IMR-90 (cell line): ENCODE measurements at regions not wholly inside any gene's neighbourhood (a gene's known extent, or its start where the extent isn't known, plus 50 kb on each side); places are given as distances from the start of the nearest gene placed in this dataset.

Experiments used
- ATAC-seq: fragments of 200-7000 bp; cut with Tn5 transposase; 2 replicates; pipeline ENCODE4 v1.9.1; 2020; ENCODE audit warnings: low read depth, mild to moderate bottlenecking, moderate library complexity
- BruUV-seq: library from RNA; stranded (reverse); fragments of 400-500 nt; replicated peaks from 2 replicates; lab custom pipeline; 2021; lab: Mats Ljungman, UMichigan
- CTCF ChIA-PET: fragments of 300-600 bp; formaldehyde crosslinking; extraction: SDS; loops from one replicate; lab custom pipeline; 2021; ENCODE audit warnings: antibody characterized with exemption; lab: Yijun Ruan, JAX
- POLR2A ChIA-PET: fragments of 300-600 bp; sonication (Branson Sonifier 250); formaldehyde crosslinking; loops from one replicate; lab custom pipeline; 2022; ENCODE audit warnings: antibody characterized with exemption; ENCODE audit not compliant: unreplicated experiment; lab: Charles Lee
- DNase-seq: peaks from one replicate; pipeline ENCODE4 v3.0.0; 2013
- H2AFZ ChIP-seq: replicated peaks from 2 replicates; pipeline ENCODE3; 2013; ENCODE audit warnings: low read length, mild to moderate bottlenecking; ENCODE audit not compliant: poor library complexity
- H2AK5ac ChIP-seq: 2 replicates; pipeline ENCODE4 v1.6.1; 2013; ENCODE audit warnings: low read depth, low read length, inconsistent platforms
- H2AK9ac ChIP-seq: replicated peaks from 2 replicates; pipeline ENCODE3; 2013; ENCODE audit warnings: mild to moderate bottlenecking, low read depth, low read length, moderate library complexity; ENCODE audit not compliant: poor library complexity
- H2BK120ac ChIP-seq: 2 replicates; pipeline ENCODE4 v1.6.1; 2013; ENCODE audit warnings: low read depth, low read length, inconsistent platforms
- H2BK15ac ChIP-seq: 3 replicates; pipeline ENCODE4 v1.6.1; 2013; ENCODE audit warnings: low read depth, low read length, inconsistent platforms
- H2BK20ac ChIP-seq: 2 replicates; pipeline ENCODE4 v1.6.1; 2013; ENCODE audit warnings: low read depth, mild to moderate bottlenecking, inconsistent platforms, low read length, moderate library complexity
- H2BK5ac ChIP-seq: 2 replicates; pipeline ENCODE4 v1.6.1; 2013; ENCODE audit warnings: mild to moderate bottlenecking, low read depth, low read length, inconsistent platforms; ENCODE audit not compliant: poor library complexity, severe bottlenecking
- H3K14ac ChIP-seq: replicated peaks from 2 replicates; pipeline ENCODE4 v1.6.1; 2013; ENCODE audit warnings: low read depth, low read length, inconsistent platforms
- H3K18ac ChIP-seq: 2 replicates; pipeline ENCODE4 v1.6.1; 2013; ENCODE audit warnings: low read depth, low read length, control low read depth
- H3K23ac ChIP-seq: 2 replicates; pipeline ENCODE4 v1.6.1; 2013; ENCODE audit warnings: low read depth, low read length, inconsistent platforms
- H3K27ac ChIP-seq: 2 replicates; pipeline ENCODE4 v1.5.1; 2013; ENCODE audit warnings: mild to moderate bottlenecking, control low read depth, low read length; ENCODE audit not compliant: insufficient read depth
- H3K27me3 ChIP-seq: 2 replicates; pipeline ENCODE4 v1.6.1; 2013; ENCODE audit warnings: low read length; ENCODE audit not compliant: control insufficient read depth, insufficient read depth
- H3K36me3 ChIP-seq: 2 replicates; pipeline ENCODE4 v1.6.1; 2013; ENCODE audit warnings: low read length, mixed read lengths; ENCODE audit not compliant: control insufficient read depth, insufficient read depth
- H3K4ac ChIP-seq: 2 replicates; pipeline ENCODE4 v1.6.1; 2013; ENCODE audit warnings: low read depth, low read length, inconsistent platforms
- H3K4me1 ChIP-seq: 2 replicates; pipeline ENCODE4 v1.6.1; 2013; ENCODE audit warnings: low read length, mixed read lengths; ENCODE audit not compliant: control insufficient read depth, insufficient read depth
- H3K4me2 ChIP-seq: 2 replicates; pipeline ENCODE4 v1.6.1; 2013; ENCODE audit warnings: low read depth, mild to moderate bottlenecking, control low read depth, low read length, moderate library complexity
- H3K4me3 ChIP-seq: 2 replicates; pipeline ENCODE4 v1.5.1; 2013; ENCODE audit warnings: low read depth, mild to moderate bottlenecking, control low read depth, low read length, moderate library complexity; ENCODE audit not compliant: insufficient read depth
- H3K56ac ChIP-seq: 2 replicates; pipeline ENCODE4 v1.6.1; 2013; ENCODE audit warnings: low read length, inconsistent platforms; ENCODE audit not compliant: insufficient read depth; ENCODE audit errors: extremely low read depth
- H3K79me1 ChIP-seq, 2 experiments: 2 replicates each; pipeline ENCODE4 v1.6.1; 2013; ENCODE audit warnings: low read length in 2 of 2, inconsistent platforms in 1 of 2, low read depth in 1 of 2
- H3K9ac ChIP-seq: 2 replicates; pipeline ENCODE4 v1.6.1; 2013; ENCODE audit warnings: low read depth, low read length, control low read depth
- H3K9me1 ChIP-seq: 2 replicates; pipeline ENCODE4 v1.6.1; 2013; ENCODE audit warnings: low read length, inconsistent platforms; ENCODE audit not compliant: insufficient read depth
- H3K9me3 ChIP-seq: 2 replicates; pipeline ENCODE4 v1.6.1; 2013; ENCODE audit warnings: low read length; ENCODE audit not compliant: control insufficient read depth, insufficient read depth
- H4K20me1 ChIP-seq: 2 replicates; pipeline ENCODE4 v1.6.1; 2013; ENCODE audit warnings: low read length, inconsistent platforms; ENCODE audit not compliant: insufficient read depth
- H4K5ac ChIP-seq: 2 replicates; pipeline ENCODE4 v1.6.1; 2013; ENCODE audit warnings: mild to moderate bottlenecking, low read depth, low read length, control low read depth
- H4K8ac ChIP-seq, 2 experiments: 2 replicates each; pipeline ENCODE4 v1.6.1; 2013; ENCODE audit warnings: low read depth in 2 of 2, low read length in 2 of 2, control low read depth in 1 of 2, inconsistent platforms in 1 of 2
- H4K91ac ChIP-seq: 2 replicates; pipeline ENCODE4 v1.6.1; 2013; ENCODE audit warnings: low read depth, low read length, inconsistent platforms; ENCODE audit not compliant: insufficient read depth
- BHLHE40 ChIP-seq: fragments of 150-350 bp; IDR thresholded peaks from 2 replicates; pipeline ENCODE4 v1.6.1; 2016; ENCODE audit warnings: mild to moderate bottlenecking, low read depth, low read length
- CEBPB ChIP-seq: IDR thresholded peaks from 2 replicates; pipeline ENCODE4 v1.6.1; 2012; ENCODE audit warnings: low read depth, low read length, improper control_type of control experiment
- FOS ChIP-seq: fragments of 150-350 bp; IDR thresholded peaks from 2 replicates; pipeline ENCODE4 v1.6.1; 2016; ENCODE audit warnings: low read depth, low read length
- NFE2L2 ChIP-seq: fragments of 150-350 bp; IDR thresholded peaks from 2 replicates; pipeline ENCODE4 v1.6.1; 2016; ENCODE audit warnings: low read depth, mild to moderate bottlenecking, low read length
- POLR2A ChIP-seq: IDR thresholded peaks from 2 replicates; pipeline ENCODE4 v1.6.1; 2012; ENCODE audit warnings: mild to moderate bottlenecking, low read depth, low read length
- WGBS, 2 experiments: methylation state at CpG; one replicate each; pipeline versions ENCODE4 v1.1.5 to v1.1.7; 2013; ENCODE audit warnings: missing lambda C conversion rate in 2 of 2; ENCODE audit not compliant: insufficient read length in 1 of 2; ENCODE audit errors: extremely low coverage in 2 of 2; 5-methylcytosine and 5-hydroxymethylcytosine counted together
- dilution Hi-C: fragments of 300-500 bp; cut with HindIII; formaldehyde crosslinking; loops from one replicate; pipeline ENCODE4 v1.14.3; 2018; ENCODE audit warnings: low sequenced_read_pairs; ENCODE audit not compliant: unreplicated experiment
- in situ Hi-C: fragments of 300-500 bp; cut with MboI; formaldehyde crosslinking; loops from 3 replicates; pipeline ENCODE4 v1.14.3; 2019; ENCODE audit warnings: low sequenced_read_pairs, inconsistent platforms, mixed read lengths
- intact Hi-C: fragments of 100-400 bp; cut with micrococcal nuclease; formaldehyde crosslinking; loops from 2 replicates; pipeline ENCODE4 v1.10.0; 2022
- TF ChIP-seq, protein P1 (sequence below): fragments of 150-350 bp; IDR thresholded peaks from 2 replicates; pipeline ENCODE4 v1.6.1; 2016; ENCODE audit warnings: low read depth, mild to moderate bottlenecking, low read length, moderate library complexity, borderline replicate concordance
- TF ChIP-seq, protein P2 (sequence below): conservative IDR thresholded peaks from 2 replicates; pipeline ENCODE4 v1.5.1; 2012; ENCODE audit warnings: mild to moderate bottlenecking, low read depth, low read length, improper control_type of control experiment

DNA sequence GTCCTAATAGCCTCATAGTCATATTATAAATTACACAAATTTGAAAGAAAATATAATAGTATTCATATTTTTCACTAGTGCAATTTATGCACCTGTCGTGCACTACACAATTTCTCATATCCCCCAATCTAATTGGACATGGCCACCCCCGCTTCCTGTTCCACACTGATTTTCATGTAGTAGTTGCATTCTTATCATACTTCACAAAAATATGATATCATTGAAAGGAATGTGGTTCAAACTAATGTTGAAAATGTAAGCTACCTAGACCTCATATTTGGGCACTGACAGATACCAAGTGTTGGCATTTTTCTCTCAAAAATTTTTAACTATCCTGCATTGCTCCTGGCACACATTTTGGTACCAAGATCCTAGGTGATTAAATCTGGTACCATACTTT, 985.5 kb upstream of the POU3F3 start:
- Histone ChIP-seq H2BK15ac (no peak overlapping the region), H3K27ac (no peak overlapping the region), H2AK5ac (no peak overlapping the region), H3K27me3 (no peaks in the 10 kb centered on the region), H3K56ac (no peak overlapping the region), H2BK5ac (no peak overlapping the region), H4K8ac (no peak overlapping the region), H3K4me3 (no peak overlapping the region), H4K91ac (no peak overlapping the region), H3K4me2 (no peak overlapping the region), H3K4me1 (no peaks in the 10 kb centered on the region), H3K4ac (no peak overlapping the region), H4K20me1 (no peaks in the 10 kb centered on the region), H3K14ac (no peak overlapping the region), H3K18ac (no peak overlapping the region), H3K9ac (no peak overlapping the region), H2AFZ (no peak overlapping the region), H3K23ac (no peak overlapping the region), H2AK9ac (no peak overlapping the region), H2BK120ac (no peak overlapping the region), H2BK20ac (no peak overlapping the region), H3K9me3 (peaks cover 4% of the 10 kb centered on the region), H4K5ac (no peak overlapping the region), H3K9me1 (no peaks in the 10 kb centered on the region), H3K36me3 (no peaks in the 10 kb centered on the region), H3K79me1 (no peaks in the 10 kb centered on the region)
- in situ Hi-C loops = no loop called here
- ChIA-PET POLR2A (no interaction called here), CTCF (no interaction called here)
- BruUV-seq = no TSS peak
- no peak for DNase-seq
- dilution Hi-C loops = no loop called here
- no peak for TF ChIP-seq POLR2A
- TF ChIP-seq CEBPB = no peak
- TF ChIP-seq, protein P1, sequence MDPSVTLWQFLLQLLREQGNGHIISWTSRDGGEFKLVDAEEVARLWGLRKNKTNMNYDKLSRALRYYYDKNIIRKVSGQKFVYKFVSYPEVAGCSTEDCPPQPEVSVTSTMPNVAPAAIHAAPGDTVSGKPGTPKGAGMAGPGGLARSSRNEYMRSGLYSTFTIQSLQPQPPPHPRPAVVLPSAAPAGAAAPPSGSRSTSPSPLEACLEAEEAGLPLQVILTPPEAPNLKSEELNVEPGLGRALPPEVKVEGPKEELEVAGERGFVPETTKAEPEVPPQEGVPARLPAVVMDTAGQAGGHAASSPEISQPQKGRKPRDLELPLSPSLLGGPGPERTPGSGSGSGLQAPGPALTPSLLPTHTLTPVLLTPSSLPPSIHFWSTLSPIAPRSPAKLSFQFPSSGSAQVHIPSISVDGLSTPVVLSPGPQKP = no peak
- TF ChIP-seq, protein P2, sequence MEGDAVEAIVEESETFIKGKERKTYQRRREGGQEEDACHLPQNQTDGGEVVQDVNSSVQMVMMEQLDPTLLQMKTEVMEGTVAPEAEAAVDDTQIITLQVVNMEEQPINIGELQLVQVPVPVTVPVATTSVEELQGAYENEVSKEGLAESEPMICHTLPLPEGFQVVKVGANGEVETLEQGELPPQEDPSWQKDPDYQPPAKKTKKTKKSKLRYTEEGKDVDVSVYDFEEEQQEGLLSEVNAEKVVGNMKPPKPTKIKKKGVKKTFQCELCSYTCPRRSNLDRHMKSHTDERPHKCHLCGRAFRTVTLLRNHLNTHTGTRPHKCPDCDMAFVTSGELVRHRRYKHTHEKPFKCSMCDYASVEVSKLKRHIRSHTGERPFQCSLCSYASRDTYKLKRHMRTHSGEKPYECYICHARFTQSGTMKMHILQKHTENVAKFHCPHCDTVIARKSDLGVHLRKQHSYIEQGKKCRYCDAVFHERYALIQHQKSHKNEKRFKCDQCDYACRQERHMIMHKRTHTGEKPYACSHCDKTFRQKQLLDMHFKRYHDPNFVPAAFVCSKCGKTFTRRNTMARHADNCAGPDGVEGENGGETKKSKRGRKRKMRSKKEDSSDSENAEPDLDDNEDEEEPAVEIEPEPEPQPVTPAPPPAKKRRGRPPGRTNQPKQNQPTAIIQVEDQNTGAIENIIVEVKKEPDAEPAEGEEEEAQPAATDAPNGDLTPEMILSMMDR = no peak
- no peak for TF ChIP-seq FOS
- TF ChIP-seq NFE2L2 = no peak
- no peak for TF ChIP-seq BHLHE40
- intact Hi-C loops = no loop called here
- no peak for ATAC-seq
- no CpG with 5 or more reads among the region's 2 CpGs for whole genome bisulfite sequencing, 2 experiments
